Neural cell (in vitro differentiated cells): ENCODE measurements at regions not wholly inside any gene's neighbourhood (a gene's known extent, or its start where the extent isn't known, plus 50 kb on each side); places are given as distances from the start of the nearest gene placed in this dataset.

Source experiments
- EP300 ChIP-seq: fragments of 450-650 bp; conservative IDR thresholded peaks from 2 replicates; pipeline ENCODE4 v1.6.1; 2014; ENCODE audit warnings: antibody characterized with exemption, mild to moderate bottlenecking, moderate library complexity; ENCODE audit not compliant: poor library complexity, severe bottlenecking
- POLR2AphosphoS5 ChIP-seq: IDR thresholded peaks from 2 replicates; pipeline ENCODE4 v1.6.1; 2012
- RAD21 ChIP-seq: fragments of 450-650 bp; conservative IDR thresholded peaks from 2 replicates; pipeline ENCODE4 v1.6.1; 2014; ENCODE audit warnings: antibody characterized with exemption, mild to moderate bottlenecking, moderate library complexity
- TAF1 ChIP-seq: IDR thresholded peaks from 2 replicates; pipeline ENCODE4 v1.6.1; 2012; ENCODE audit warnings: low read depth
- TF ChIP-seq, protein P1 (sequence below): fragments of 450-650 bp; IDR thresholded peaks from 2 replicates; pipeline ENCODE4 v1.5.1; 2014; ENCODE audit warnings: antibody characterized with exemption, mild to moderate bottlenecking, moderate library complexity; ENCODE audit not compliant: poor library complexity, severe bottlenecking
- TF ChIP-seq, protein P2 (sequence below): IDR thresholded peaks from 2 replicates; pipeline ENCODE4 v1.6.1; 2012; ENCODE audit warnings: borderline replicate concordance

- TF ChIP-seq, protein P1, sequence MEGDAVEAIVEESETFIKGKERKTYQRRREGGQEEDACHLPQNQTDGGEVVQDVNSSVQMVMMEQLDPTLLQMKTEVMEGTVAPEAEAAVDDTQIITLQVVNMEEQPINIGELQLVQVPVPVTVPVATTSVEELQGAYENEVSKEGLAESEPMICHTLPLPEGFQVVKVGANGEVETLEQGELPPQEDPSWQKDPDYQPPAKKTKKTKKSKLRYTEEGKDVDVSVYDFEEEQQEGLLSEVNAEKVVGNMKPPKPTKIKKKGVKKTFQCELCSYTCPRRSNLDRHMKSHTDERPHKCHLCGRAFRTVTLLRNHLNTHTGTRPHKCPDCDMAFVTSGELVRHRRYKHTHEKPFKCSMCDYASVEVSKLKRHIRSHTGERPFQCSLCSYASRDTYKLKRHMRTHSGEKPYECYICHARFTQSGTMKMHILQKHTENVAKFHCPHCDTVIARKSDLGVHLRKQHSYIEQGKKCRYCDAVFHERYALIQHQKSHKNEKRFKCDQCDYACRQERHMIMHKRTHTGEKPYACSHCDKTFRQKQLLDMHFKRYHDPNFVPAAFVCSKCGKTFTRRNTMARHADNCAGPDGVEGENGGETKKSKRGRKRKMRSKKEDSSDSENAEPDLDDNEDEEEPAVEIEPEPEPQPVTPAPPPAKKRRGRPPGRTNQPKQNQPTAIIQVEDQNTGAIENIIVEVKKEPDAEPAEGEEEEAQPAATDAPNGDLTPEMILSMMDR, result no peak
- no peak for TF ChIP-seq POLR2AphosphoS5
- TF ChIP-seq RAD21, result no peak
- TF ChIP-seq, protein P2, sequence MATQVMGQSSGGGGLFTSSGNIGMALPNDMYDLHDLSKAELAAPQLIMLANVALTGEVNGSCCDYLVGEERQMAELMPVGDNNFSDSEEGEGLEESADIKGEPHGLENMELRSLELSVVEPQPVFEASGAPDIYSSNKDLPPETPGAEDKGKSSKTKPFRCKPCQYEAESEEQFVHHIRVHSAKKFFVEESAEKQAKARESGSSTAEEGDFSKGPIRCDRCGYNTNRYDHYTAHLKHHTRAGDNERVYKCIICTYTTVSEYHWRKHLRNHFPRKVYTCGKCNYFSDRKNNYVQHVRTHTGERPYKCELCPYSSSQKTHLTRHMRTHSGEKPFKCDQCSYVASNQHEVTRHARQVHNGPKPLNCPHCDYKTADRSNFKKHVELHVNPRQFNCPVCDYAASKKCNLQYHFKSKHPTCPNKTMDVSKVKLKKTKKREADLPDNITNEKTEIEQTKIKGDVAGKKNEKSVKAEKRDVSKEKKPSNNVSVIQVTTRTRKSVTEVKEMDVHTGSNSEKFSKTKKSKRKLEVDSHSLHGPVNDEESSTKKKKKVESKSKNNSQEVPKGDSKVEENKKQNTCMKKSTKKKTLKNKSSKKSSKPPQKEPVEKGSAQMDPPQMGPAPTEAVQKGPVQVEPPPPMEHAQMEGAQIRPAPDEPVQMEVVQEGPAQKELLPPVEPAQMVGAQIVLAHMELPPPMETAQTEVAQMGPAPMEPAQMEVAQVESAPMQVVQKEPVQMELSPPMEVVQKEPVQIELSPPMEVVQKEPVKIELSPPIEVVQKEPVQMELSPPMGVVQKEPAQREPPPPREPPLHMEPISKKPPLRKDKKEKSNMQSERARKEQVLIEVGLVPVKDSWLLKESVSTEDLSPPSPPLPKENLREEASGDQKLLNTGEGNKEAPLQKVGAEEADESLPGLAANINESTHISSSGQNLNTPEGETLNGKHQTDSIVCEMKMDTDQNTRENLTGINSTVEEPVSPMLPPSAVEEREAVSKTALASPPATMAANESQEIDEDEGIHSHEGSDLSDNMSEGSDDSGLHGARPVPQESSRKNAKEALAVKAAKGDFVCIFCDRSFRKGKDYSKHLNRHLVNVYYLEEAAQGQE, result no peak
- TF ChIP-seq EP300, result no peak
- TF ChIP-seq TAF1, result no peak
These were observed 178.2 kb downstream of the NDFIP2 start for GRCh38 chr13:79659121-79659521.
